ENCODE measurements at regions not wholly inside any gene's neighbourhood (a gene's known extent, or its start where the extent isn't known, plus 50 kb on each side); places are given as distances from the start of the nearest gene placed in this dataset.

- H3K27ac ChIP-seq, result no peak overlapping the region
- no peaks in the 10 kb centered on the region for H3K36me3 ChIP-seq
- DNase-seq, result no peak
- TF ChIP-seq CTCF (IDR thresholded peaks at IDR 0.05 in 4 of 5, conservative IDR thresholded peaks at IDR 0.05 in 1 of 5) (no peak), POLR2A (IDR thresholded peaks at IDR 0.05) (no peak)
- in situ Hi-C loops (cut with MboI; ENCODE audit: low sequenced_read_pairs in 4 of 4) (no loop called here), intact Hi-C loops (cut with DNase I; ENCODE audit: low total_unique reads) (no loop called here)
- peaks cover 0 to 3% (median 0%) of the 10 kb centered on the region in 3 donors for H3K9me3 ChIP-seq
- H3K27me3 ChIP-seq, result no peaks in the 10 kb centered on the region
- no peak for ATAC-seq
- H3K4me1 ChIP-seq, result no peaks in the 10 kb centered on the region
- H3K4me3 ChIP-seq, result no peak overlapping the region
These were observed 181.1 kb upstream of the RGPD4 start for GRCh38 chr2:107645586-107645985.

GRCh38 chr2:107648781-107649404 lies 177.8 kb upstream of the RGPD4 start:
- intact Hi-C loops (cut with DNase I; ENCODE audit: low total_unique reads), result no loop called here

GRCh38 chr2:107657049-107657448 lies 169.6 kb upstream of the RGPD4 start:
- H3K4me1 ChIP-seq, result no peaks in the 10 kb centered on the region
- H3K27me3 ChIP-seq, result no peaks in the 10 kb centered on the region
- in situ Hi-C loops (cut with MboI; ENCODE audit: low sequenced_read_pairs in 4 of 4), result no loop called here
- intact Hi-C loops (cut with DNase I; ENCODE audit: low total_unique reads), result no loop called here
- no peak for DNase-seq
- no peak overlapping the region for H3K4me3 ChIP-seq
- no peaks in the 10 kb centered on the region for H3K9me3 ChIP-seq
- ATAC-seq, result no peak
- no peak for TF ChIP-seq CTCF (IDR thresholded peaks at IDR 0.05 in 4 of 5, conservative IDR thresholded peaks at IDR 0.05 in 1 of 5)
- TF ChIP-seq POLR2A (IDR thresholded peaks at IDR 0.05), result no peak
- H3K36me3 ChIP-seq, result no peaks in the 10 kb centered on the region
- H3K27ac ChIP-seq, result no peak overlapping the region

More at GRCh38 chr2:107648781-107649404, 177.8 kb upstream of the RGPD4 start:
- TF ChIP-seq POLR2A (IDR thresholded peaks at IDR 0.05), result no peak
- no peak for TF ChIP-seq CTCF (IDR thresholded peaks at IDR 0.05 in 4 of 5, conservative IDR thresholded peaks at IDR 0.05 in 1 of 5)
- no peak overlapping the region for H3K4me3 ChIP-seq
- in situ Hi-C loops (cut with MboI; ENCODE audit: low sequenced_read_pairs in 4 of 4), result no loop called here
- no peaks in the 10 kb centered on the region for H3K9me3 ChIP-seq
- no peaks in the 10 kb centered on the region for H3K27me3 ChIP-seq
- DNase-seq, result no peak
- ATAC-seq, result no peak
- no peaks in the 10 kb centered on the region for H3K4me1 ChIP-seq
- no peak overlapping the region for H3K27ac ChIP-seq
- H3K36me3 ChIP-seq, result no peaks in the 10 kb centered on the region

GRCh38 chr2:107663632-107664031 lies 163.1 kb upstream of the RGPD4 start:
- H3K4me1 ChIP-seq, result no peaks in the 10 kb centered on the region
- TF ChIP-seq CTCF (IDR thresholded peaks at IDR 0.05 in 4 of 5, conservative IDR thresholded peaks at IDR 0.05 in 1 of 5) (no peak), POLR2A (IDR thresholded peaks at IDR 0.05) (no peak)
- no peaks in the 10 kb centered on the region for H3K9me3 ChIP-seq
- intact Hi-C loops (cut with DNase I; ENCODE audit: low total_unique reads) (no loop called here), in situ Hi-C loops (cut with MboI; ENCODE audit: low sequenced_read_pairs in 4 of 4) (no loop called here)
- no peak overlapping the region for H3K27ac ChIP-seq
- H3K4me3 ChIP-seq, result no peak overlapping the region
- no peak for ATAC-seq
- DNase-seq, result no peak
- H3K36me3 ChIP-seq, result no peaks in the 10 kb centered on the region
- H3K27me3 ChIP-seq, result no peaks in the 10 kb centered on the region

GRCh38 chr2:107669335-107669734 lies 157.4 kb upstream of the RGPD4 start:
- in situ Hi-C loops (cut with MboI; ENCODE audit: low sequenced_read_pairs in 4 of 4) (no loop called here), intact Hi-C loops (cut with DNase I; ENCODE audit: low total_unique reads) (no loop called here)

More at GRCh38 chr2:107669335-107669734, 157.4 kb upstream of the RGPD4 start:
- DNase-seq (no peak), ATAC-seq (no peak)
- H3K9me3 ChIP-seq, result no peaks in the 10 kb centered on the region
- H3K4me1 ChIP-seq, result no peaks in the 10 kb centered on the region
- no peaks in the 10 kb centered on the region for H3K36me3 ChIP-seq
- no peak for TF ChIP-seq CTCF (IDR thresholded peaks at IDR 0.05 in 4 of 5, conservative IDR thresholded peaks at IDR 0.05 in 1 of 5)
- no peak for TF ChIP-seq POLR2A (IDR thresholded peaks at IDR 0.05)
- H3K27ac ChIP-seq, result no peak overlapping the region
- H3K27me3 ChIP-seq, result no peaks in the 10 kb centered on the region
- H3K4me3 ChIP-seq, result no peak overlapping the region

Data from gastrocnemius medialis (tissue), 4 donors.